H9 (cell line): ENCODE measurements at regions not wholly inside any gene's neighbourhood (a gene's known extent, or its start where the extent isn't known, plus 50 kb on each side); places are given as distances from the start of the nearest gene placed in this dataset.

Experiments
- DNase-seq: peaks from one replicate; pipeline ENCODE4 v3.0.0-alpha.2; 2017
- H2AFZ ChIP-seq: one replicate; pipeline ENCODE4 v1.6.1; 2013; ENCODE audit warnings: mild to moderate bottlenecking, low read length, control low read depth, moderate library complexity
- H2AK5ac ChIP-seq: 2 replicates; pipeline ENCODE4 v1.6.1; 2013; ENCODE audit warnings: low read length, control low read depth, mixed read lengths; ENCODE audit not compliant: insufficient read length
- H2BK120ac ChIP-seq: one replicate; pipeline ENCODE4 v1.6.1; 2013; ENCODE audit warnings: low read depth, mild to moderate bottlenecking, low read length, control low read depth, inconsistent platforms; ENCODE audit not compliant: poor library complexity, severe bottlenecking
- H2BK12ac ChIP-seq: 2 replicates; pipeline ENCODE4 v1.6.1; 2013; ENCODE audit warnings: low read length, control low read depth, mixed read lengths, low read depth; ENCODE audit not compliant: insufficient read length
- H2BK15ac ChIP-seq: 2 replicates; pipeline ENCODE4 v1.6.1; 2013; ENCODE audit warnings: low read depth, low read length, control low read depth
- H2BK20ac ChIP-seq: one replicate; pipeline ENCODE4 v1.6.1; 2013; ENCODE audit warnings: low read depth, mild to moderate bottlenecking, low read length, control low read depth, inconsistent platforms; ENCODE audit not compliant: poor library complexity, severe bottlenecking
- H2BK5ac ChIP-seq: 2 replicates; pipeline ENCODE4 v1.6.1; 2013; ENCODE audit warnings: low read length, control low read depth, mixed read lengths; ENCODE audit not compliant: insufficient read length
- H3K14ac ChIP-seq: 2 replicates; pipeline ENCODE4 v1.6.1; 2013; ENCODE audit warnings: low read length, control low read depth; ENCODE audit not compliant: insufficient read depth
- H3K18ac ChIP-seq: 2 replicates; pipeline ENCODE4 v1.6.1; 2013; ENCODE audit warnings: low read depth, mild to moderate bottlenecking, mixed read lengths, low read length, control low read depth; ENCODE audit not compliant: insufficient read length
- H3K23ac ChIP-seq: 2 replicates; pipeline ENCODE4 v1.6.1; 2013; ENCODE audit warnings: low read length, control low read depth, mixed read lengths, low read depth; ENCODE audit not compliant: insufficient read length
- H3K23me2 ChIP-seq: 2 replicates; pipeline ENCODE4 v1.6.1; 2013; ENCODE audit warnings: low read depth, mild to moderate bottlenecking, mixed read lengths, low read length, control low read depth; ENCODE audit not compliant: insufficient read length, poor library complexity, severe bottlenecking
- H3K27ac ChIP-seq: 2 replicates; pipeline ENCODE4 v1.5.1; 2013; ENCODE audit warnings: low read length, control low read depth, mixed read lengths, low read depth; ENCODE audit not compliant: insufficient read length
- H3K27me3 ChIP-seq: 2 replicates; pipeline ENCODE4 v1.6.1; 2013; ENCODE audit warnings: low read length, control low read depth, inconsistent platforms; ENCODE audit not compliant: insufficient read depth
- H3K4ac ChIP-seq: 2 replicates; pipeline ENCODE4 v1.6.1; 2013; ENCODE audit warnings: low read depth, mild to moderate bottlenecking, control low read depth, inconsistent platforms, low read length, moderate library complexity
- H3K4me1 ChIP-seq: 2 replicates; pipeline ENCODE4 v1.6.1; 2013; ENCODE audit warnings: low read length, control low read depth, inconsistent platforms; ENCODE audit not compliant: insufficient read depth
- H3K4me2 ChIP-seq: 2 replicates; pipeline ENCODE4 v1.6.1; 2013; ENCODE audit warnings: low read length, control low read depth, mixed read lengths; ENCODE audit not compliant: insufficient read length, insufficient read depth
- H3K56ac ChIP-seq: 2 replicates; pipeline ENCODE4 v1.6.1; 2013; ENCODE audit warnings: low read depth, mild to moderate bottlenecking, mixed read lengths, low read length, control low read depth; ENCODE audit not compliant: insufficient read length
- H3K79me1 ChIP-seq: 2 replicates; pipeline ENCODE4 v1.6.1; 2013; ENCODE audit warnings: low read depth, mild to moderate bottlenecking, moderate library complexity, low read length, control low read depth, inconsistent platforms; ENCODE audit not compliant: insufficient read depth, poor library complexity, severe bottlenecking
- H3K79me2 ChIP-seq: 2 replicates; pipeline ENCODE4 v1.6.1; 2013; ENCODE audit warnings: low read length, control low read depth, inconsistent platforms; ENCODE audit not compliant: insufficient read depth
- H3K9ac ChIP-seq: 2 replicates; pipeline ENCODE4 v1.6.1; 2013; ENCODE audit warnings: low read length, control low read depth, mixed read lengths; ENCODE audit not compliant: insufficient read length; ENCODE audit errors: extremely low read depth
- H3K9me3 ChIP-seq: one replicate; pipeline ENCODE4 v1.6.1; 2013; ENCODE audit warnings: low read depth, low read length, inconsistent platforms; ENCODE audit not compliant: control insufficient read depth
- H3T11ph ChIP-seq: one replicate; pipeline ENCODE4 v1.6.1; 2013; ENCODE audit warnings: mild to moderate bottlenecking, low read length, control low read depth, inconsistent platforms
- H4K20me1 ChIP-seq: one replicate; pipeline ENCODE4 v1.6.1; 2013; ENCODE audit not compliant: control insufficient read depth, insufficient read length, insufficient read depth
- H4K5ac ChIP-seq: 2 replicates; pipeline ENCODE4 v1.6.1; 2013; ENCODE audit warnings: low read depth, mild to moderate bottlenecking, mixed read lengths, low read length, control low read depth; ENCODE audit not compliant: insufficient read length
- H4K8ac ChIP-seq: replicated peaks from 2 replicates; pipeline ENCODE4 v1.6.1; 2013; ENCODE audit warnings: low read length, control low read depth, mixed read lengths, low read depth; ENCODE audit not compliant: insufficient read length
- H4K91ac ChIP-seq: 2 replicates; pipeline ENCODE4 v1.6.1; 2013; ENCODE audit warnings: low read depth, mild to moderate bottlenecking, moderate library complexity, mixed read lengths, low read length, control low read depth; ENCODE audit not compliant: insufficient read length
- H3K27ac Mint-ChIP-seq, 3 experiments: 2 replicates in 2 of 3; 3 replicates in 1 of 3; pipeline ENCODE4 v1.8.0; 2020 to 2021; ENCODE audit warnings: mixed read lengths in 3 of 3, mild to moderate bottlenecking in 1 of 3, moderate library complexity in 1 of 3
- H3K27me3 Mint-ChIP-seq: 2 replicates; pipeline ENCODE4 v1.8.0; 2021; ENCODE audit warnings: low read depth, mild to moderate bottlenecking, moderate library complexity, mixed read lengths
- H3K36me3 Mint-ChIP-seq, 3 experiments: 2 replicates in 2 of 3; 3 replicates in 1 of 3; pipeline ENCODE4 v1.8.0; 2020 to 2021; ENCODE audit warnings: low read depth in 3 of 3, mixed read lengths in 3 of 3; ENCODE audit not compliant: insufficient read depth in 1 of 3
- H3K4me1 Mint-ChIP-seq, 2 experiments: 2 replicates each; pipeline ENCODE4 v1.8.0; 2020; ENCODE audit warnings: mixed read lengths in 2 of 2
- H3K4me3 Mint-ChIP-seq, 2 experiments: 2 replicates in 1 of 2; 3 replicates in 1 of 2; pipeline ENCODE4 v1.8.0; 2020 to 2021; ENCODE audit warnings: mild to moderate bottlenecking in 2 of 2, mixed read lengths in 2 of 2, moderate library complexity in 1 of 2
- H3K9me3 Mint-ChIP-seq, 2 experiments: 2 replicates in 1 of 2; 3 replicates in 1 of 2; pipeline ENCODE4 v1.8.0; 2020; ENCODE audit warnings: mild to moderate bottlenecking in 2 of 2, mixed read lengths in 2 of 2, moderate library complexity in 1 of 2
- WGBS: extraction: QIAGEN DNeasy Blood & Tissue Kit; methylation state at CpG from one replicate; pipeline ENCODE4 v1.1.7; 2013; ENCODE audit warnings: missing lambda C conversion rate, low lambda C conversion rate, mixed read lengths; ENCODE audit not compliant: insufficient read length; ENCODE audit errors: extremely low coverage; 5-methylcytosine and 5-hydroxymethylcytosine counted together
- TF ChIP-seq, protein P1 (sequence below): fragments of 200-600 bp; sonication (generic); conservative IDR thresholded peaks from 3 replicates; pipeline ENCODE4 v1.8.0; 2021; ENCODE audit warnings: antibody characterized with exemption, mild to moderate bottlenecking

- Histone ChIP-seq H3K4me2 (no peak overlapping the region), H3K9me3 (no peaks in the 10 kb centered on the region), H4K8ac (no peak overlapping the region), H4K20me1 (no peaks in the 10 kb centered on the region), H3K79me1 (no peaks in the 10 kb centered on the region), H3K23me2 (no peaks in the 10 kb centered on the region), H2BK12ac (no peak overlapping the region), H3K56ac (no peak overlapping the region), H3T11ph (no peak overlapping the region), H3K18ac (no peak overlapping the region), H2BK20ac (no peak overlapping the region), H3K23ac (no peak overlapping the region), H3K79me2 (no peaks in the 10 kb centered on the region), H3K27me3 (no peaks in the 10 kb centered on the region), H3K9ac (no peak overlapping the region), H2AK5ac (no peak overlapping the region), H3K14ac (no peak overlapping the region), H3K4me1 (peaks cover 3% of the 10 kb centered on the region; the same call in 1 of the 2 replicates), H2BK120ac (no peak overlapping the region), H3K27ac (no peak overlapping the region), H3K4ac (no peak overlapping the region), H2BK5ac (no peak overlapping the region), H2AFZ (no peak overlapping the region), H4K91ac (no peak overlapping the region), H2BK15ac (no peak overlapping the region), H4K5ac (no peak overlapping the region)
- Mint-ChIP-seq H3K4me3 (no peak overlapping the region), H3K36me3 (peaks cover 0 to 11% (median 0%) of the 10 kb centered on the region in 3 experiments; a peak in 2 of 7 replicates), H3K9me3 (peaks cover 0 to 5% of the 10 kb centered on the region in 2 experiments; a peak in 1 of 5 replicates), H3K27ac (no peak overlapping the region; a peak in 1 of 7 replicates), H3K4me1 (peaks cover 13 to 17% of the 10 kb centered on the region in 2 experiments), H3K27me3 (no peaks in the 10 kb centered on the region)
- WGBS, result no CpG with 5 or more reads among the region's 2 CpGs
- TF ChIP-seq, protein P1, sequence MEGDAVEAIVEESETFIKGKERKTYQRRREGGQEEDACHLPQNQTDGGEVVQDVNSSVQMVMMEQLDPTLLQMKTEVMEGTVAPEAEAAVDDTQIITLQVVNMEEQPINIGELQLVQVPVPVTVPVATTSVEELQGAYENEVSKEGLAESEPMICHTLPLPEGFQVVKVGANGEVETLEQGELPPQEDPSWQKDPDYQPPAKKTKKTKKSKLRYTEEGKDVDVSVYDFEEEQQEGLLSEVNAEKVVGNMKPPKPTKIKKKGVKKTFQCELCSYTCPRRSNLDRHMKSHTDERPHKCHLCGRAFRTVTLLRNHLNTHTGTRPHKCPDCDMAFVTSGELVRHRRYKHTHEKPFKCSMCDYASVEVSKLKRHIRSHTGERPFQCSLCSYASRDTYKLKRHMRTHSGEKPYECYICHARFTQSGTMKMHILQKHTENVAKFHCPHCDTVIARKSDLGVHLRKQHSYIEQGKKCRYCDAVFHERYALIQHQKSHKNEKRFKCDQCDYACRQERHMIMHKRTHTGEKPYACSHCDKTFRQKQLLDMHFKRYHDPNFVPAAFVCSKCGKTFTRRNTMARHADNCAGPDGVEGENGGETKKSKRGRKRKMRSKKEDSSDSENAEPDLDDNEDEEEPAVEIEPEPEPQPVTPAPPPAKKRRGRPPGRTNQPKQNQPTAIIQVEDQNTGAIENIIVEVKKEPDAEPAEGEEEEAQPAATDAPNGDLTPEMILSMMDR, result no peak
- no peak for DNase-seq
Observed at GRCh38 chr2:156657809-156658208, 221.6 kb downstream of the GPD2 start.
